Activated T-cell treated with anti-CD3 and anti-CD28 coated beads for 48 hours (primary cell): ENCODE measurements at regions not wholly inside any gene's neighbourhood (a gene's known extent, or its start where the extent isn't known, plus 50 kb on each side); places are given as distances from the start of the nearest gene placed in this dataset.
"Not testable (repeated sequence)": the region's sequence is repeated elsewhere in the genome, so short reads cannot be mapped to it uniquely, and the experiment has no call there.

Source experiments
- DNase-seq: peaks from one replicate; pipeline ENCODE4 v3.0.0-alpha.2; 2020; ENCODE audit warnings: low read depth

DNA sequence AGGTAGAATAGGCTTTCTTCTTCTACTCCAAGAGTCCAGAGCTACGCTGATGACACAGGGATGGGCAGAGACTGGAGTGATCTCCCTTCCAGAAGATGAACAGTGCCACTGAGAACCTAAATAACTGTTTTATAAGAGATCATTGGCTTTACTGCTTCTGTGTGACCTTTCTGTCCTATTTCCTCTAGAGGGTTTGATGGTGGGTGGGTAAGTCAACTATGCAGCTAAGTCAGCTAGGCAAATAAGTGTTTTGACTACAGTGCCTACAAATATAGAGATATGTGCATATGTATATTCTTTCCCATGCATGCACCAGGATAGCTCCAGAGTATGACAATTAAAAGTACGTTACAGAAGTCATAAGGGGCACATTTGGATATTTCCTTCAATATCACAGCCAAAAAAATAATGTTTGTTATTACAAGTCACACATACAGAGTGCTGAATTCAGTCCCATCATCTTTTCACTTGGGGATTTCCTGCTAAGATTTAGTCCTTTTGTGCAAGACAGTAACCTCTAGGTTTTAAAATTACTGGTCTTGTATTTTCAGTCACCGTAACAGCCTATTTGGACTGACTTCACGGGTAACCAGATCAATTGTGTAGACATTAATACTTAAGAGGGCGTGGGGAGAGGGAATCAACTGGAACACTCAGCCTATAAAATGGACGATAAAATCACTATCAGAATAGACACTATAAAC lies 412.6 kb upstream of the SOX5 start:
- no peak for DNase-seq

DNA sequence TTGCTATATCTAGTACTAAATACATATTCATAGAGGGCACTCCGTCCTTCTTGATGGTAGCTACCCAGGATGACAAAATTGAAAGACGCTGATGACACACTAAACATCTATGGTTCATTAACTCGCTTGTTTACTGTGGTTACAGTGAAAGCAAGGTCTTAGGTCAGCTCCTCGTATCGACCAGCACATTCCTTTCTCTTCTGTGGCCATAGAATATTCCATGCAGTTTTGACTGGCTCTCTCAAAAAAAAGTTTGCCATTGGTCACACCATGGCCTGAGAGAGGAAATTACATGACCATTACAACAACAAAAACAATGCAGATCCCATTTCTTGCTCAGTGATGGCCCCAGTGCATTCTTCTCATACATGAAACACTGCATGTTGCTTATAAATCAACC lies 411.4 kb upstream of the SOX5 start:
- DNase-seq = no peak

- DNase-seq = no peak
Measured at GRCh38 chr12:24360461-24360860, 411.0 kb upstream of the SOX5 start.

DNA sequence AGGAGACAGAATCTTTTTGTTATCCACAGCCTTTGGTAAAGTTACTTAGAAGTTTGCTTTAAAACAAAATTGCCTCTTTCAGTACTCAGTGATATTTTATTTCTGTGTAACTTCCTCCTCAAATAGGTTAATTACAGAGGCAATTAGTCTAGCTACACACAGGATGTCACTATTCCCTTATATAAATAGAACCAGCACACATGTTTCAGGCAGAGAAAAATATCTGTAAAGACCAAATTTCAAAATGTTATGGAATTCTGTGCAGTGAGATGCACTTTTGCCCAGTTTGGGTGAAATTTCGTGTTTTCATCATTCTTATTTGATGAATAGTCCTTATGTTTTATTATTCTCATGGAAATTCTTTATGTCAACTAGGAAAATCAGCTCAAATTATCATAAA lies 410.6 kb upstream of the SOX5 start:
- DNase-seq = no peak

DNA sequence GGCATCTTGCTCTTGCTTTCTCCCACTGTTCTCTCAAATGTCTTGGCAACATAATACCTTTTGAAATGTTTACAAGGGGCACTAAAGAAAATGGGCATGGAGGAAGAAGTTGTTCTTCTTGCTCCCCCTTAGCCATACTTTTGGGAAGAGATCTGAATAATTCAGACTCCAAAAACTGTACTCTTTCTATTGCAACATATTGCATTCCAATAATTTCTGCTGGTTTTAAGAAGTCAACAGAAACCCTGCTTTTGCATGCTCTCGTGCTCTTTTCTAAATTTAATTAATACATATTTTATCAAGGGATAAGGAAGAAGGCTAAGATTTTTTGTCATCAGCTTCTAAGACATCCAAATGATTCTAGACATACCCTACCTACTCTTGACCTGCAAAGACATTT lies 409.9 kb upstream of the SOX5 start:
- DNase-seq = no peak

DNA sequence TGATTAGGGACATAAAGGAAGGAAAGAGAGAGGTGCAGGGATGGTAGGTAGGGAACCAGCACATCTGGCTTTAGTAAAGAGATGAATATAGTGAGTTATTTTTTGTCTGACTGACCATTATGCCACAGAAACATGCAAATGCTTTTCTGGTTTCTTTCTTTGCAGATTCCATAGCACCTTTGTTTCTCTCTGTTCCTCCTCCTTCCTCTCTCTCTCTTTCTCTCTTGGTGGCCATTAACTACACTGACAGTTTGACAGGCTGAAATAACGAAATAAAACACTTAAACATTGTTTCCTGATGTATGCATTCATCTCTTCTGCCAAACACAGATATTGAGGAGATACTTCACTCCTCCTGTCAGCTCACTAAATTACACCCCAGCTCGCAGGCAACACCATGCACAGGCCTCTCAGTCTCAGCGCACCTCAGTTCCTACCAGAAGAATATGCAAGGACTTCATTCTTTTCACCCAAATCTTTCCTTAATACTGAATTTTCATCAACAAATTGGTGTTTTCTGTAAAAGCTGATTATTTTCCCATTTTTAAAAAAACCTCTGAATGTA lies 406.9 kb upstream of the SOX5 start:
- DNase-seq = no peak

GRCh38 chr12:24352363-24352762 lies 402.9 kb upstream of the SOX5 start:
- DNase-seq = no peak

GRCh38 chr12:24349051-24349799 lies 399.8 kb upstream of the SOX5 start:
- no peak for DNase-seq

GRCh38 chr12:24348180-24348579 lies 398.7 kb upstream of the SOX5 start:
- not testable (repeated sequence) for DNase-seq

- no peak for DNase-seq
Measured at GRCh38 chr12:24328261-24328660, 378.8 kb upstream of the SOX5 start.

GRCh38 chr12:24325331-24325730 lies 375.9 kb upstream of the SOX5 start:
- DNase-seq = no peak

DNA sequence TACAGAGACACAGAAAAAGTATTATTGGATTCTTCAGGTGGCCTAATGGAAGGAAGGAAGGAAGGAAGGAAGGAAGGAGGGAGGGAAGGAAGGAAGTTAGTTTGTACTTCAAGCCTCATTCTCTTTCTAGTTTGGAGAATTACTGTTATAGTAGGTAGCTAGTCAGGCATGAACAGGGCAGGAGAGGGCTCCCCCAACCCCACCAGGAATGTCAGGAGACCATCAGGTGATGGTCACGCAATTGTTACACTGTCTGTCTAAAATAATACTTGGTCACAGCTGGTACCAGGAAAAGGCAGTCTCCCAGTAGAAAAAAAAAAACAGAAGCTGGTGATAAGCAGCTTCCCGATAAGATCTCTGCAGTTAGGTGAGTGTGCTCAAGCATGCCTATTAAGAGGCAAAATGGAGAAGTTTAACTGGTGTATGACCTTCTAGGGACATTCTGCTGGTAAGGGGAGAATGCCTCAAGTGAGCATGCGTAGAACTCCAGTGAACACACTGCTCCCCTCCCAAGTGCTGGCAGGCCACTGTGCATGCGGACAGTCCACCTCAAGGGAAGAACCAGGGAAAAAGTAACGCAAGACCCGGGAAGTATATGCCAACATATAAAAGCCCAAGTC lies 358.4 kb upstream of the SOX5 start:
- no peak for DNase-seq

DNA sequence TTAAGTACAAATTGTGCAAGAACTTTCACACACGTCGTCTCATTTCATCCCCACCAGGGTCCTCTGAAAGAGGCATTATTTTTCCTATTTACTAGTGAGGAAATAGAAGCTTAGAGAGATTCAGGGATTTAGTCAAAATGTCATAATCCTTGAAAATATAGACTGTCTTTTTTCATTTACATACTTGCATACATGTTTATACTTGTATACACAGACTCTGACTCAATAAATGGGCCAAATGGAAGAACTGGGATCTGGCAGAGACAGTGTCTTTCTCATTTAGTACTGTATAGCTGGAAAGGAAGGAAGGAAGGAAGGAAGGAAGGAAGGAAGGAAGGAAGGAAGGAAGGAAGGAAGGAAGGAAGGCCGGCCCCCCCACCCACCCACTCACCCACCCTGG lies 357.7 kb upstream of the SOX5 start:
- no peak for DNase-seq

- no peak for DNase-seq
Measured at GRCh38 chr12:24306001-24306400, 356.5 kb upstream of the SOX5 start.

- no peak for DNase-seq
Measured at GRCh38 chr12:24304285-24304684, 354.8 kb upstream of the SOX5 start.

DNA sequence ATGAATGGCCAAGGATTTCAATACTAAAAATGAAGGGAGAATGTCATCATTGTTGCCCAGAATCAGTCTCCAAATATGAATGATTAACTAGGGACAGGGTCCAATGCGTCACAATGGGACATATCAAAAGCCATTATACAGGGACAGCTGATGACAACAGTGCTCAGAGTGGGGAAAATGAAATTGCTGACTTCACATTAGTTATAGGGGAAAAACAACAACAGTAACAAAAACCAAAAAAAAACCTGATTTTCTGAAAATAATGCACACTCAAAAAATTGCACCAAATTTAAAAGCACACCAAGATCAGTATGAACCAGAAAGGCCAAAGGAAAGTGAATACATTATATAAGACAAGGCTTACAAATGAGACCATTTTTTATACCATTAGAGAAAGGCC lies 353.2 kb upstream of the SOX5 start:
- DNase-seq = no peak

DNA sequence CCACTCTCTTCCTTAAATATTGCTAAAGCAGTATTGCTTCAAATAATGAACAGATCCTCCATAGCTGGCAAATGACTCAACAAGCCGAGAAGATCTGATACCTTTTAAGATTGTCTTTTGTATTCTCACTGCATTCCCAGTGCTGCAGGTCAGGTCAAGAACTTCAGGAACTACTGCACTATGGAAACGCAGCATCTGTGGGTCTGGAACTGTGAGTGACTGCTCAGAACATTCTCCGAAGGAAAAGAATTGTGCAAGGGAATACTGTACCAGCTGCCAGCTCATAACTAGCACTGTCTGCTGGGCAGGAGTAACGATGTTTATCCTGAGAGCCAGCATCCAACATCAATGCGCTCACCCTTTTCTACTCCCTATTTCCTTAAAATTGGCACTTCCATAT lies 348.0 kb upstream of the SOX5 start:
- DNase-seq = no peak

DNA sequence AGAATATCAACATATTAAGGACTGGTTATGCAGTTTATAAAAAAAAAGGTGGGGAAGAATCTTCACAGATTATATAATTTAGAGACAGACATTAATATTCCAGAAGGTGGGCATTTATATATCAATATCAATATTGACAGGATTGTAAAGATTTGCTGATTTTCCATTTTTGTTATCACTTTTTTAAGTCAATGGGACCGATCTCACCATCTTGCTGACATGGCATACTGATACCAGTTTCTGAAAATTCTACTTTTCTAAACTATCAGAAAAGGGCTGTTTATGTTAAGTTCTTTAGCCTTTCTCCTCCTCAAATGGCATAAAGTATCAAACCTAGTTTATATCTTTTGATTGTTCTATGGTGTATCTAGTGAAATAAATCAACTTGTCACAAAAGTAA lies 344.1 kb upstream of the SOX5 start:
- no peak for DNase-seq

GRCh38 chr12:24287963-24288362 lies 338.5 kb upstream of the SOX5 start:
- DNase-seq = no peak

DNA sequence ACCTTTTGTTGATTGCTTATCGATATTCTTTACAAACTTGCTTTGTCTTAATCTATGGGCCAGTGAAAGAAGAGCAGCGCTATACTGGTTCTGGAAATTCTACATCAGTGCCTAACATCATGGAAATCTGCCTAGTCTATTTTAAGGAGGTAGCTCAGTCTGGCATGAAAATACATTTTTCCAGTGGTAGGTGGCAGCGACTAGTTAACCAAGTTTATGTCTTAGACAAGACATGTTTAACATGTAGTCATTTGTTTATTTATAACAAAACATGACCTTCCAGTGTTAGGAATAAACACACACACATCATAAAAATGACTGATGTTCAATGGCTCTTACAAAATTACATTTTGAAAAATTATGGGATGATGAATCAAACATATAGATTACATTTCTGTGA lies 336.0 kb upstream of the SOX5 start:
- no peak for DNase-seq

DNA sequence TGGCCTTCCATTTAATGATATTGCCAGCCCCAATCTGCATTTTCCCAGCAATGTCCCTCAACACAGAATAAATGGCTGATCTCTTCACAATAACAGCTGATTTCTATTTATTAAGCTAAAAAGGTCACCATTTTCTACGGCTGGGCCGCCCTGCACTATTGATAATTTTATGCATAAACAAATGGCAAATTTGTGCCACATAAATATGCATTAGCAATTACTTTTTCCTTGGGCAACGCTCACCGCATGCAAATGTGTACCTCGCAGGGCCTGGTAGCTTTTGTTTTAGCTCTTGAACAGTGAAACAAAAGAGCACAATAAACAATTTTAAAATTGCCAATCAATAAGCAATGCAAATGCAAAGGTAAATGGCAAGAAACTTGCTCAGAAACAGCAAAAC lies 331.9 kb upstream of the SOX5 start:
- DNase-seq = no peak

DNA sequence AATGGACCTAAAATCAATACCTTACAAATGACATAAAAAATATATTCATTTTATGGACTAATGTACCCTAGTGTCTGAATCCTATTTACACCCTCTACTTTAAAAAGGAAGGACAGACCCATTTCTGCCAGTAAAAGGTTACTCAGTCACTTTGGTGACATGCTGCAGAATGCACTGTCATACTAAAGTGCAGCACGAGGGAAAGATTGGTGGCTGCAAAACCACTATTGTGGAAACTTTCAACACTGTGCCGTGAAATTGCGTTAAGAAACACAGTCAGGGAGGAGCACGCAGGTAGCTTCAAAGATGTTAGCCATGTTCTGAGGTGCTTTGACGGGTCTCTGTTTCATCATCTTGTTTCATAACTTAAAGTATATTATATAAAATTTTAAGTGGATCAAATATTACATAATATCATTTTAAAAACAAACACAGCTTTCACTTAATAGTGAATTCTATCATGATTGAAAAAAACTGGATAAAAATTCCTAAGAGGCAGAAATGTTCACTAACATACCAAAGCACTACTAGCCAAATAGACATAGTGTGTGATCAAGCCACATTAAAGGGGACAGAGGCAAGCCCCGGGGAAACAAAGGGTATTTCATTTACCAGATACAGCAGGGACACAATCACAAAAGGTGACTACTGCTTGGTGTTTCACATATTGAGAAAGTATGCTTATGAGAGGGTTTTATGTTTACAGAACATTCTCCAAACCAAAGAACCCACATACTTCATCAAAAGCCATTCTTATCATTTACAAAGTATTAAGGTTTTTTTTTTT lies 330.8 kb upstream of the SOX5 start:
- DNase-seq = no peak
